SK-N-DZ (cell line): ENCODE measurements at regions not wholly inside any gene's neighbourhood (a gene's known extent, or its start where the extent isn't known, plus 50 kb on each side); places are given as distances from the start of the nearest gene placed in this dataset.
A peak's percentile ranks its signal among the peaks of the same experiment; 100 is the strongest.
"Not testable (repeated sequence)": the region's sequence is repeated elsewhere in the genome, so short reads cannot be mapped to it uniquely, and the experiment has no call there.

Experiments used
- DNase-seq: peaks from one replicate; pipeline ENCODE4 v3.0.0-alpha.2; 2015; ENCODE audit warnings: low spot score

GRCh38 chr4:78691971-78692821, 84.0 kb upstream of the BMP2K start:
- peak; percentile 54 for DNase-seq

DNA sequence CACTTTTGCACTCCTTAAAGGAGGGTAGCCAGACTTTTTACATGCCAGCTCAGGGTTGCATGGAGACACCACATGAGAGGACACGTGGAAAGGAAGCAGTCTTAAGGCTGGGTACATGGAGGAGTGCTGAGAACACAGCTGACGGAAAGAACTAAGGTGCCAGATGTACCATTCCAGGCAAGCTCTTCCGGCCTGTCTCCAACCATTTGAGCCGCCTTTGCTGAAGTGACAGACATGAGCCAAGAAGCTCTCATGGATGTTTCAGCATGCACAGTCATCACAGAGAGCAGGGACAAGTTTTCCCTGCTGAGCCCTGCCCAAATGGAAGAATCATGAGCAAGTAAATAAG, 83.4 kb upstream of the BMP2K start:
- DNase-seq: no peak

DNA sequence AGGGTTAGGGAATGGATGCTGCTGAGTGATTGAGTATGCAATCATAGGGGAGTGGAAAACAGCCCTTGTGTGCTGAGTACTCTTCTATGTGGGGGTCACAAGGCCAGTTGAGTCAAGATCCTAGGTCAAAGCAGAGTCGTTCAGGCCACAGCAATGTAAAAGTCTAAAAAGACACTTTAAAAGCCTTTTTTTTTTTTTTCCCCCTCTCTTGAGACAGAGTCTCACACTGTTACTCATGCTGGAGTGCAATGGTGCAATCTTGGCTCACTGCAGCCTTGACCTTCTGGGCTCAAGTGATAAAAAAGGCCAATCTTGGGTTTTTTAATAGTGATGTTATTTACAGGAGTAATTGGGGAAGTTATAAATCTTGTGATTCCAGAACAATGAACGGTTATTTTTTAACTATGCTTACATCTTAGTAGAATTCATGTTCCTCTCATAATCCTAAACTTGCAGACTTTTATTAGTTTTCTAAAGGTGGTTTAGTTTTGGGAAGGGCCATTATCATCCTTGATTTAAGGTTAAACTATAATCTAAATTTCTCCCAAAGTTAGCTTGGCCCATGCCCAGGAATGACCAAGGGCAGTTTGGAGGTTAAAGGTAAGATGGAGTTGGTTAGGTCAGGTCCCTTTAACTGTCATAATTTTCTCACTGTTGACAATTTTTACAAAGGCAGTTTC, 82.2 kb upstream of the BMP2K start:
- no peak for DNase-seq

DNA sequence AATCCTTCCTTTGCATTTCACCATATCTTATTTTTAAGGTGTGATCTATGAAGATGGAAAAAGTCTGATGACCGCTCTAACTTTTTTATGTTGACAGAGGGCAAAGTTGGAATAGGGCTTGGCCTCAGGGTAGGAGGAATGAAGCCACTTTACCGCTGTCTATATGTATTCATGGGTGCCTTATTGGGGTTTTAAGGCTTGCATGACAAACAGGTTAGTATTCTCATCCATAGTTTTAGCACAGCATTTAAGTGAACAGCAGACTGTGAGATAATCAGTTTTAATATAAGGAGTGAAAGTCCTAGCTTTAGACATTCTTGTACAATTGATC, 81.7 kb upstream of the BMP2K start:
- no peak for DNase-seq

GRCh38 chr4:78695910-78696309, 80.2 kb upstream of the BMP2K start:
- DNase-seq: no peak

DNA sequence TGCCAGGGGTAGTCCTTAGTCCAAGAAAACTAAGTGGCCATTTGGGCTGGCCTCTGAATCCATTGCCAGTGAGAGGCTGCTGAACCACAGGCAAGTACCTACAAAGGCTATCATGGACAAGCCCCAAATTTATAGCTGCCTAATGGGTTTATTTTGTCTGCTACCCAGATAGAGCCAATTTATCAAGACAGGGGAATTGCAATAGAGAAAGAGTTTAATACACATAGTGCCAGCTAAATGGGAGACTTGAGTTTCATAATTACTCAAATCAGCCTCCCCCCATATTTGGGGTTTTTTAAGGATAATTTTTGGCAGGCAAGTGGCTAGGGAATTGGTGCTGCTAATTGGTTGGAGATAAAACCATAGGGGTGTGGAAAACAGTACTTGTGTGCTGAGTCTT, 73.1 kb upstream of the BMP2K start:
- DNase-seq: no peak

DNA sequence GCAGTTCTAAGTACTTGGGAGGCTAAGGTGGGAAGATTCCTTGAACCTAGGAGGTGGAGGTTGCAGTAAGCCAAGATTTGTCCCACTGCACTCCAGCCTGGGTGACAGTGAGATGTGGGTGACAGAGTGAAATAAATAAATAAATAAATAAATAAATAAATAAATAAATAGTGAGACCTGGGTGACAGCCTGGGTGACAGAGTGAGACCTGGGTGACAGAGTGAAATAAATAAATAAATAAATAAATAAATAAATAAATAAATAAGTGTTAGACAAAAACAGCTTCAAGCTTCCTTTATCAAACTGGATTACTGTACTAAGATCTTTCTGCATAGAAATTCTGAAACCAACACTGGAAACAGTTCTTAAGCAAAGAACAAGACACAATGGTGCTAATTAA, 71.8 kb upstream of the BMP2K start:
- no peak for DNase-seq

DNA sequence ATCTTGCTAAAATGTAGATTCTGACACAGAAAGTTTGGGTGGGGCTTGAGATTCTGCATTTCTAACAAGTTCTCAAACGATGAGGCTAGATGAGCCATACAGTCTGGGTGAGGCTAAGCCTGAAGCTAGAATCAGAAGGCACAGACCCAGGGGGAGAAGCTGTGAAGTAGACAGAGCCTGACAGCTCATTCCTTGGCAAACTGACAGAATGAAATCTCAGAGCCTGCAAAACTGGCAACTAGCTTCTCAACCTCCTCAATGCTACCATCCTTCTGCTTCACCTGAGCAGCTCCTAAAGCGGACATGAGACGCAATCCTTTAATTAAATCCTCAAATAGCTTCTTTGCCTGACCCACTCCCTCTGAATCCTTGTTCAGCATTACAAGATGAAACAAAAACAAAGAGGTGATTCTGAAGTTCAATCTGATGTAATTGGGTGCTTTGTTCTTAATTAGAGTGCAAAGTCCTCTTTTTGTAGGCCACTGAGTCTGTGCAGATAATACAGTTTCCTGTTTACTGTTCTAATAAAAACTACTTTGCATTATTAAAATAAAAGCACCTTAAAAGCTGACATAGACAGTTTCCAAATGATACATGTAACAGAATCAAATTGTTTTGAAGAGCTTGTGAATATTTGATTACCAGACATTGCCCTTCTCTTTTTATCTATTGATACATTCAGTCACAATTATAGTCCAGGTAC, 71.0 kb upstream of the BMP2K start:
- no peak for DNase-seq

GRCh38 chr4:78706302-78706701, 69.8 kb upstream of the BMP2K start:
- no peak for DNase-seq

DNA sequence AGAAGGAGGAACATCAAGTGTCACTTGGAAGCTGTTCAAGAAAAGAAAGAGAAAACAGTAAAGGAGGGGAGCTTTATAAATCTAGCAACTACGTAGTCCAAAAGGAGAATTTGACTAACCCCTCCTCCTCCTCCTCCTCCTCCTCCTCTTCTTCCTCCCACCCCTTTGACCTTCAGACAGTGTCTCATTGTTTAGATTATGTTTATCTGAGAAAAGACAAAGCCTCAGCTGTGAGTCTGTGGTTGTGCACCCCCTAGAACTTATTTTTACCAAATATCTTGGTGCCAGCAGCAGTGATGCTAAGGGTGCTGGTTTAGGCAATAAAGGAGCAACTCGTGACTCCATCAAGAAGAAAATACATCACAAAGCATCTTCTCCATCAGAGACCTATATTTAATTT, 68.9 kb upstream of the BMP2K start:
- no peak for DNase-seq

GRCh38 chr4:78707793-78708192, 68.4 kb upstream of the BMP2K start:
- DNase-seq: no peak

DNA sequence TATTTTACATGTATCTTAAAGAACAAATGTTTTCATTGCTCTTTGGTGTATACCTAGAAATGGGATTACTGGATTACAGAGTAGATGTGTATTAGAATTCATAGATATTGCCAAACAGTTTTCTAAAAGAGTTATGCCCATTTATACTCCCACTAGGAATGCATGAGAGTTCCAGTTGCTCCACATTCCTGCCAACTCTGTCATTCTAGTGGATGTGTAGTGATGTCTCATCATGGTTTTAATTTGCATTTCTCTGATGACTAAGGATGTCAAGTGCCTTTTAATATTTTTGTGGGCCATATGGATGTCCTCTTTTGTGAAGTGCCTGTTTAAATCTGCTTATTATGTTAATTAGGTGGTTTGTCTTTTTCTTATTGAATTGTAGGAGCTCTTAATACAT, 65.6 kb upstream of the BMP2K start:
- DNase-seq: no peak

DNA sequence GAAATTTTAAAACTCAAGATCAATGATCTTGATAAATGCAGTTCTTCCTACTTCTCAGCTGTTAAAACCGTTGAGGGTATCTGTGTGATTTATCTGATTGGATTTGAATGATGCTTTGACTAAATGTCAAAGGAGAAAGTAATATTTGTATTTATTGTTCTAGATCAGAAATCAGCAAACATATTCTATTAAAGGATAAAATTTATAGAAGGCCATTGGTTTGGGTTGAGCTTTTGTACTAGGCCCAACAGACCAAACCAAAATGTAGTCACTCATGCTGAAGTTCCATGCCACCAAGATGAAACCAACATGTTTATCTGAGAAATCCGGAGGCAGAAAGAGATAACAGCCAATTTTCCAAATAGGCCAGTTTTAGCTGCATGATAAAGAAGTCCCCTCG, 64.5 kb upstream of the BMP2K start:
- no peak for DNase-seq

GRCh38 chr4:78714598-78714997, 61.6 kb upstream of the BMP2K start:
- not testable (repeated sequence) for DNase-seq

DNA sequence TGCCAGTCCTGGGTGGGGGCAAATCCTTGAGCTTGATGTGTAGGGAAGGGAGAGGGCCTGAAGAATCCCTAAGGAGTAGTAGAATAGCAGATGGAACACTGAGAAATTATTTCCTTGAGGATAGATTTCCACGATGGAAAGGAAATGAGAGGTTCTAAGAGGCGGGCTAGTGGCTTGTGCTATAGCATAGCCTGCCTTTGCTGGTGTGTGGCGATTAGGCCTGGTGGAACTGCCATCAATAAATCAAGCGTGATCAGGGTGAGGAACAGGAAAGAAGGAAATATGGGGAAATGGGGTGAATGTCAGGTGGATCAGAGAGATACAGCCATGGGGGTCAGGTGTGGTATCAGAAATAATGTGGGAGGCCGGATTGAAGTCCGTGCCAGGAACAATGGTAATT, 60.8 kb upstream of the BMP2K start:
- DNase-seq: not testable (repeated sequence)

GRCh38 chr4:78717712-78718111, 58.4 kb upstream of the BMP2K start:
- not testable (repeated sequence) for DNase-seq

GRCh38 chr4:78720204-78720603, 55.9 kb upstream of the BMP2K start:
- no peak for DNase-seq

DNA sequence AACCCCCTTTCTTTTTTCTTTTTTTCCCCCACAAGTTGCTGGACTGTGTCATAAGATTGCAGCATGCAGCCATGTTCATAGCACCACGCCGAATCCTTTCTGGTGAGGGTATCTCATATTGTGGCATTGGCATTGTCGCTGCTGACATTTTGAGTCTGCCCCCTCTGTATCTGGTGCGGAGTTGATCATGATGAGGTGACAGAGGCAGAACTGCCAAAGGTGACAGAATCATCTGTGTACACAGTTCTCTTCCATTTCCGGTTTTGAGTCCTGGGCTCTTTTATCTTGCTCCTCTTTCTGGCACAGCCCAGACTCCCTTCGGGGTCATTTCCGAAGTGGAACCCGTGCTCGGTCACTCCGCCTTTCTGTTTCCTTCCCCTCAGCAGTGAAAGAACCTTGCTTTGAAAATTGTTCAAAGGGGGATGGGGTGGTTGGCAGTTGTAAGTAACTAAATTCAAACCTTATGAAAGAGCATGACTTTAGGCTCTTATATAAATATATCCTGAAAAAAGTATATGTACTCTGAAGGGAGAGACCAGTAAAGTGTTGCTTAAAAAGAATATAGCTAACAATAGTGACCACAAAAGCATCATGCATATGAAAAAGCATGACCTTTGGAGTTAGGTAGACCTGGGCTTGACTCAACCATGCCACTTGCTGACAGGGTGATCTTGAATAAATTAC, 55.0 kb upstream of the BMP2K start:
- no peak for DNase-seq

DNA sequence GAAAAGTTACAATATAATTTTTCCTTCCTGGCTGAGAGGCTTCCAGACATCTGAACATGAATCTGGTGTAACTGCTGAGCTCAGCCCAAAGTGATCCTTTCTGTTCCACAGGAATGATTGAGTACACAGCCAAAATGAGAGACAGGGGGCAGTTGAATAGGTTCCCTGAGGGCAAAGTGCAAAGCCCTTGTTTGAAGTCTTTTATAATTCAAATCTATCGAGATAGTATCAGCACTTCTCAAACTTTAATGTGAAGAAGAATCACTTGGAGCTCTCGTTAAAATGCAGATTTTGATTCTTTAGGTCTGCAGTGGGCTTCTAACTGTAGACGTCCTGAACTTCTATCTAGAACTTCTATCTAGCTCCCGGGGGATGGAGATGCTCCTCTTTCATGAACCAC, 54.4 kb upstream of the BMP2K start:
- DNase-seq: no peak

DNA sequence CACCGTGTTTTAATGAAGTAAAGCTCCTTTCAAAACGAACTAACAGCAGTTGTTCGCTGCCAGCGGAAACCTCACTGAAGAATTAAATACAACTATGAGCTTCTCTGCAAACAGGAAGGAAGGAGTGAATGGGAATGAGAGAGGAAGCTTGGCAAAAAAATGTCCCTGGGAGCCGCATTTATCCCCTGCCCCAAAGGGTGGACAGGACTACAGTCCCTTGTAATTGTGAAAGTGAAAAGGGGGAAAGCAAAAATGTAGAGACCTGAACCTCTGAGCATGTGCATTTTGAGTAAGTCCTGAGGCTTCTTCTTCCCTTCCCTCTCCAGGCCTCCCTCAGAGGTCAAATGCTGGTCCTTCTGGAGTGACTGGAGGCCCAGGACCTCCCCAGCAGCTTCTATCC, 53.8 kb upstream of the BMP2K start:
- no peak for DNase-seq

GRCh38 chr4:78722878-78723277, 53.3 kb upstream of the BMP2K start:
- DNase-seq: no peak
